BE2C (cell line): ENCODE measurements at regions not wholly inside any gene's neighbourhood (a gene's known extent, or its start where the extent isn't known, plus 50 kb on each side); places are given as distances from the start of the nearest gene placed in this dataset.

Experiments used
- DNase-seq: peaks from one replicate; pipeline ENCODE4 v3.0.0-alpha.2; 2020
- H3K27me3 ChIP-seq: fragments of 250-450 bp; sonication (Bioruptor Pico); 2 replicates; pipeline ENCODE4 v1.5.1; 2020; ENCODE audit warnings: mild to moderate bottlenecking
- H3K36me3 ChIP-seq: fragments of 250-450 bp; sonication (Bioruptor Pico); 2 replicates; pipeline ENCODE4 v1.5.1; 2020; ENCODE audit warnings: mild to moderate bottlenecking
- H3K4me1 ChIP-seq: fragments of 250-450 bp; sonication (Bioruptor Pico); 2 replicates; pipeline ENCODE4 v1.5.1; 2020
- H3K4me3 ChIP-seq: 2 replicates; pipeline ENCODE4 v1.5.1; 2011; ENCODE audit warnings: low read depth, low read length
- H3K9me3 ChIP-seq: fragments of 250-450 bp; sonication (Bioruptor Pico); 2 replicates; pipeline ENCODE4 v1.5.1; 2020
- CTCF ChIP-seq: IDR thresholded peaks from 2 replicates; pipeline ENCODE4 v1.5.1; 2012; ENCODE audit warnings: mild to moderate bottlenecking, low read depth, low read length

- H3K36me3 ChIP-seq = no peaks in the 10 kb centered on the region
- no peak for TF ChIP-seq CTCF
- H3K9me3 ChIP-seq = no peaks in the 10 kb centered on the region
- DNase-seq = no peak
- H3K27me3 ChIP-seq = no peaks in the 10 kb centered on the region
- H3K4me1 ChIP-seq = no peaks in the 10 kb centered on the region
- H3K4me3 ChIP-seq = no peak overlapping the region
Observed at GRCh38 chr3:77707281-77707680, 667.4 kb downstream of the ROBO2 start.

- no peaks in the 10 kb centered on the region for H3K4me1 ChIP-seq
- H3K27me3 ChIP-seq = no peaks in the 10 kb centered on the region
- TF ChIP-seq CTCF = no peak
- H3K9me3 ChIP-seq = no peaks in the 10 kb centered on the region
- no peaks in the 10 kb centered on the region for H3K36me3 ChIP-seq
- DNase-seq = no peak
- no peak overlapping the region for H3K4me3 ChIP-seq
Observed at GRCh38 chr3:77709155-77709554, 669.3 kb downstream of the ROBO2 start.

GRCh38 chr3:77718311-77718710 lies 678.4 kb downstream of the ROBO2 start:
- no peak for TF ChIP-seq CTCF
- Histone ChIP-seq H3K4me1 (no peaks in the 10 kb centered on the region), H3K27me3 (no peaks in the 10 kb centered on the region), H3K9me3 (no peaks in the 10 kb centered on the region), H3K36me3 (no peaks in the 10 kb centered on the region), H3K4me3 (no peak overlapping the region)
- no peak for DNase-seq

- Histone ChIP-seq H3K4me1 (no peaks in the 10 kb centered on the region), H3K27me3 (no peaks in the 10 kb centered on the region), H3K4me3 (no peak overlapping the region), H3K36me3 (no peaks in the 10 kb centered on the region), H3K9me3 (no peaks in the 10 kb centered on the region)
- no peak for TF ChIP-seq CTCF
- no peak for DNase-seq
Observed at GRCh38 chr3:77720460-77720971, 680.6 kb downstream of the ROBO2 start.

- Histone ChIP-seq H3K36me3 (no peaks in the 10 kb centered on the region), H3K27me3 (no peaks in the 10 kb centered on the region), H3K4me3 (no peak overlapping the region), H3K4me1 (no peaks in the 10 kb centered on the region), H3K9me3 (no peaks in the 10 kb centered on the region)
- no peak for DNase-seq
- no peak for TF ChIP-seq CTCF
Observed at GRCh38 chr3:77726517-77726916, 686.6 kb downstream of the ROBO2 start.

- DNase-seq = no peak
- H3K27me3 ChIP-seq = no peaks in the 10 kb centered on the region
- H3K4me1 ChIP-seq = no peaks in the 10 kb centered on the region
- no peaks in the 10 kb centered on the region for H3K9me3 ChIP-seq
- H3K4me3 ChIP-seq = no peak overlapping the region
- H3K36me3 ChIP-seq = no peaks in the 10 kb centered on the region
- no peak for TF ChIP-seq CTCF
Observed at GRCh38 chr3:77746048-77746447, 706.1 kb downstream of the ROBO2 start.
